H1 (cell line): ENCODE measurements at regions not wholly inside any gene's neighbourhood (a gene's known extent, or its start where the extent isn't known, plus 50 kb on each side); places are given as distances from the start of the nearest gene placed in this dataset.

ENCODE experiments used
- CTCF ChIA-PET: fragments of 300-600 bp; sonication (Branson Sonifier 250); formaldehyde crosslinking; loops from one replicate; lab custom pipeline; 2021; ENCODE audit not compliant: partially characterized antibody; lab: Charles Lee
- POLR2A ChIA-PET: fragments of 300-600 bp; sonication (Branson Sonifier 250); formaldehyde crosslinking; loops from one replicate; lab custom pipeline; 2021; ENCODE audit warnings: inconsistent platforms; ENCODE audit not compliant: partially characterized antibody; lab: Charles Lee
- DNase-seq, 2 experiments: peaks; one replicate each; pipeline versions ENCODE4 v3.0.0 to v3.0.0-alpha.2; 2010 to 2022; ENCODE audit warnings: low spot score in 2 of 2, low read depth in 1 of 2, mixed read lengths in 1 of 2
- FAIRE-seq: peaks from 2 replicates; lab custom pipeline; 2011; peaks lifted over from hg19 to GRCh38; lab: Jason Lieb, UNC
- H2AFZ ChIP-seq: 2 replicates; pipeline ENCODE4 v1.8.1; 2012; ENCODE audit warnings: low read length, inconsistent platforms
- H2AK5ac ChIP-seq: 2 replicates; pipeline ENCODE4 v1.6.1; 2013; ENCODE audit warnings: low read depth, low read length
- H2BK120ac ChIP-seq: replicated peaks from 2 replicates; pipeline ENCODE3; 2013; ENCODE audit warnings: low read depth, low read length, inconsistent platforms
- H2BK12ac ChIP-seq: 2 replicates; pipeline ENCODE4 v1.6.1; 2013; ENCODE audit warnings: low read depth, low read length
- H2BK15ac ChIP-seq: 2 replicates; pipeline ENCODE4 v1.6.1; 2013; ENCODE audit warnings: low read length
- H2BK20ac ChIP-seq: 2 replicates; pipeline ENCODE4 v1.6.1; 2013; ENCODE audit warnings: low read length
- H2BK5ac ChIP-seq: 2 replicates; pipeline ENCODE4 v1.6.1; 2013; ENCODE audit warnings: low read depth, low read length
- H3K14ac ChIP-seq: 2 replicates; pipeline ENCODE4 v1.6.1; 2013; ENCODE audit warnings: inconsistent platforms; ENCODE audit not compliant: insufficient read length
- H3K18ac ChIP-seq: 2 replicates; pipeline ENCODE4 v1.6.1; 2013; ENCODE audit warnings: low read length; ENCODE audit errors: extremely low read depth
- H3K23ac ChIP-seq: 2 replicates; pipeline ENCODE4 v1.6.1; 2013; ENCODE audit warnings: inconsistent platforms; ENCODE audit not compliant: insufficient read length
- H3K23me2 ChIP-seq: 2 replicates; pipeline ENCODE4 v1.6.1; 2013; ENCODE audit warnings: low read depth, low read length
- H3K27ac ChIP-seq: 2 replicates; pipeline ENCODE4 v1.6.1; 2011; ENCODE audit warnings: low read depth, low read length, inconsistent platforms
- H3K27me3 ChIP-seq, 4 experiments: replicated peaks in 1 of 4; 1 replicate in 1 of 4; 2 replicates in 3 of 4; pipeline versions ENCODE4 v1.6.1 to v1.8.1; 2011 to 2013; ENCODE audit warnings: low read length in 3 of 4, mild to moderate bottlenecking in 3 of 4, inconsistent platforms in 2 of 4, mixed read lengths in 2 of 4, moderate library complexity in 1 of 4; ENCODE audit not compliant: control insufficient read depth in 3 of 4, insufficient read depth in 3 of 4; ENCODE audit errors: extremely low read depth in 1 of 4
- H3K36me3 ChIP-seq, 4 experiments: 2 replicates each; pipeline versions ENCODE4 v1.6.1 to v1.8.1; 2011 to 2013; ENCODE audit warnings: mild to moderate bottlenecking in 4 of 4, low read length in 3 of 4, moderate library complexity in 2 of 4, control low read depth in 1 of 4, inconsistent platforms in 1 of 4; ENCODE audit not compliant: insufficient read depth in 4 of 4, control insufficient read depth in 2 of 4
- H3K4ac ChIP-seq: replicated peaks from 2 replicates; pipeline ENCODE3; 2013; ENCODE audit warnings: low read length, low read depth, mixed read lengths, inconsistent platforms; ENCODE audit not compliant: insufficient read length
- H3K4me1 ChIP-seq, 4 experiments: replicated peaks in 1 of 4; 1 replicate in 1 of 4; 2 replicates in 3 of 4; pipeline versions ENCODE4 v1.6.1 to v1.8.1; 2011 to 2013; ENCODE audit warnings: low read length in 3 of 4, inconsistent platforms in 2 of 4, mixed read lengths in 1 of 4; ENCODE audit not compliant: insufficient read depth in 4 of 4, control insufficient read depth in 3 of 4
- H3K4me2 ChIP-seq, 2 experiments: 2 replicates each; pipeline versions ENCODE4 v1.6.1 to v1.8.1; 2011 to 2013; ENCODE audit warnings: low read depth in 2 of 2, low read length in 2 of 2, control low read depth in 1 of 2, inconsistent platforms in 1 of 2, mild to moderate bottlenecking in 1 of 2; ENCODE audit not compliant: insufficient read depth in 1 of 2
- H3K4me3 ChIP-seq, 4 experiments: fragments of 200-600, 300-600 bp in 1 of 4; sonication (generic), shearing (Covaris generic), sonication (Bioruptor Twin) in 1 of 4; 2 replicates each; pipeline versions ENCODE4 v1.5.1 to v1.8.1; 2011 to 2016; ENCODE audit warnings: low read length in 4 of 4, low read depth in 3 of 4, control low read depth in 2 of 4, inconsistent platforms in 2 of 4, mild to moderate bottlenecking in 2 of 4, mixed read lengths in 1 of 4, moderate library complexity in 1 of 4; ENCODE audit not compliant: insufficient read depth in 2 of 4; ENCODE audit errors: extremely low read depth in 1 of 4
- H3K56ac ChIP-seq: replicated peaks from 2 replicates; pipeline ENCODE3; 2013; ENCODE audit warnings: low read depth, mild to moderate bottlenecking, mixed read lengths, low read length, inconsistent platforms; ENCODE audit not compliant: insufficient read length
- H3K79me1 ChIP-seq: 2 replicates; pipeline ENCODE4 v1.6.1; 2013; ENCODE audit warnings: low read depth, low read length, control low read depth
- H3K79me2 ChIP-seq, 2 experiments: 2 replicates each; pipeline versions ENCODE4 v1.6.1 to v1.8.1; 2012 to 2013; ENCODE audit warnings: low read length in 2 of 2, mild to moderate bottlenecking in 2 of 2, inconsistent platforms in 1 of 2; ENCODE audit not compliant: insufficient read depth in 2 of 2, control insufficient read depth in 1 of 2
- H3K9ac ChIP-seq, 4 experiments: replicated peaks in 1 of 4; 1 replicate in 1 of 4; 2 replicates in 3 of 4; pipeline versions ENCODE4 v1.6.1 to v1.8.1; 2011 to 2013; ENCODE audit warnings: low read depth in 3 of 4, low read length in 3 of 4, control low read depth in 2 of 4, mild to moderate bottlenecking in 2 of 4, moderate library complexity in 2 of 4, inconsistent platforms in 1 of 4; ENCODE audit errors: extremely low read depth in 1 of 4
- H3K9me3 ChIP-seq, 2 experiments: 2 replicates each; pipeline versions ENCODE4 v1.6.1 to v1.8.1; 2012 to 2013; ENCODE audit warnings: mild to moderate bottlenecking in 2 of 2, moderate library complexity in 2 of 2, control low read depth in 1 of 2, inconsistent platforms in 1 of 2, low read depth in 1 of 2, low read length in 1 of 2, mixed read lengths in 1 of 2; ENCODE audit not compliant: insufficient read depth in 2 of 2
- H4K20me1 ChIP-seq, 2 experiments: replicated peaks in 1 of 2; 2 replicates each; pipeline versions ENCODE3 to v1.8.1; 2011 to 2013; ENCODE audit warnings: inconsistent platforms in 2 of 2, low read length in 2 of 2, mild to moderate bottlenecking in 1 of 2; ENCODE audit not compliant: insufficient read depth in 2 of 2, control insufficient read depth in 1 of 2
- H4K5ac ChIP-seq: 2 replicates; pipeline ENCODE4 v1.6.1; 2013; ENCODE audit warnings: low read length, low read depth, mixed read lengths, inconsistent platforms; ENCODE audit not compliant: insufficient read length
- H4K8ac ChIP-seq: 2 replicates; pipeline ENCODE4 v1.8.0; 2013; ENCODE audit warnings: mild to moderate bottlenecking, moderate library complexity, low read length, inconsistent platforms; ENCODE audit not compliant: insufficient read depth; ENCODE audit errors: extremely low read depth
- H4K91ac ChIP-seq: replicated peaks from 2 replicates; pipeline ENCODE3; 2013; ENCODE audit warnings: low read length, mixed read lengths, inconsistent platforms; ENCODE audit not compliant: insufficient read length
- FOSL1 ChIP-seq: IDR thresholded peaks from 2 replicates; pipeline ENCODE4 v1.6.1; 2011; ENCODE audit warnings: mild to moderate bottlenecking, low read depth, low read length, moderate library complexity; ENCODE audit not compliant: insufficient read depth
- HDAC2 ChIP-seq, 2 experiments: fragments of 300-600 bp in 1 of 2; sonication (generic) in 1 of 2; IDR thresholded peaks; 2 replicates each; pipeline ENCODE4 v1.6.1; 2011 to 2012; ENCODE audit warnings: low read depth in 2 of 2, low read length in 2 of 2, mild to moderate bottlenecking in 2 of 2, moderate library complexity in 2 of 2, borderline replicate concordance in 1 of 2, inconsistent platforms in 1 of 2
- KDM4A ChIP-seq: IDR thresholded peaks from one replicate; pipeline ENCODE4 v1.7.1; 2012; ENCODE audit warnings: low read depth, mild to moderate bottlenecking, moderate library complexity, low read length, inconsistent platforms; ENCODE audit not compliant: severe bottlenecking
- SIX5 ChIP-seq: IDR thresholded peaks from 2 replicates; pipeline ENCODE4 v1.6.1; 2011; ENCODE audit warnings: mild to moderate bottlenecking, low read depth, low read length
- whole genome bisulfite sequencing, 2 experiments: shearing (Covaris generic) in 1 of 2; methylation state at CpG; one replicate each; pipeline versions ENCODE4 v1.1.6 to v1.1.7; 2013 to 2015; ENCODE audit warnings: low lambda C conversion rate in 2 of 2, mixed read lengths in 2 of 2, inconsistent platforms in 1 of 2, low coverage in 1 of 2, missing lambda C conversion rate in 1 of 2; ENCODE audit not compliant: insufficient replicate concordance in 2 of 2, insufficient coverage in 1 of 2, insufficient read length in 1 of 2; ENCODE audit errors: extremely low coverage in 1 of 2, missing lambda C conversion rate in 1 of 2; 5-methylcytosine and 5-hydroxymethylcytosine counted together

DNA sequence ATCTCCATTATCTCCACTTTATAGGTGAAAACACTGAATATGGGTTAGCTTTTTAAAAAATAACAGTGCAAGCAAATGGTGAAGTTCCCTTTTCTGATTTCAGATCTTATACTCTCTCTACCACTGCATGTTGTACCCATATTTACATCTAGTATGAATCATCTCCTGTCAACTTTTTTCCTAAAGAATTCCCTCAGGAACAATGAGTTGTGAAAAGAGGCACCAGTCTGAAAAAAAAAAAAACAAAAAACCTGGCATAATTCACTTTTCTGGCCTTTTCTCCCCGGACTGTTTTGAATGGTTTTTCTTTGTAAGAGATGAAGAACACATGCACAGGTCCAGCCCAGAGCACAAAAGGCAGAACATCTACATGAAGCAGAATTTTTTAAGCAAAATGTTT, 596.0 kb downstream of the COL12A1 start:
- Histone ChIP-seq H3K23me2 (no peaks in the 10 kb centered on the region; the same call in 1 of the 2 replicates), H2BK5ac (no peak overlapping the region), H4K20me1 (no peaks in the 10 kb centered on the region), H2BK20ac (no peak overlapping the region), H2BK120ac (no peak overlapping the region), H4K91ac (no peak overlapping the region), H2BK15ac (no peak overlapping the region), H3K9me3 (no peaks in the 10 kb centered on the region), H2BK12ac (no peak overlapping the region), H2AK5ac (no peak overlapping the region), H3K27me3 (no peaks in the 10 kb centered on the region), H3K79me2 (no peaks in the 10 kb centered on the region), H4K8ac (no peak overlapping the region), H3K36me3 (no peaks in the 10 kb centered on the region), H2AFZ (no peak overlapping the region), H3K9ac (no peak overlapping the region), H4K5ac (no peak overlapping the region), H3K4me1 (no peaks in the 10 kb centered on the region), H3K14ac (no peak overlapping the region), H3K27ac (no peak overlapping the region), H3K56ac (no peak overlapping the region), H3K79me1 (no peaks in the 10 kb centered on the region), H3K4me2 (no peak overlapping the region), H3K18ac (no peak overlapping the region), H3K4me3 (no peak overlapping the region), H3K23ac (no peak overlapping the region), H3K4ac (no peak overlapping the region)
- 87% methylated on average over 1 of the region's 1 CpG; no CpG with 5 or more reads in 1 of the 2 experiments for WGBS, 2 experiments
- ChIA-PET POLR2A (interaction anchor here (0.6 kb wide), 1 partner anchor 763 kb away, joined by 3 read pairs; no protein-coding TSS in a partner anchor), CTCF (interaction anchor here (1.3 kb wide), 1 partner anchor 36 kb away, joined by 5 read pairs; no protein-coding TSS in a partner anchor)
- no peak for FAIRE-seq
- DNase-seq, result no peak
- TF ChIP-seq SIX5 (no peak), FOSL1 (no peak), HDAC2 (IDR thresholded peaks at IDR 0.05; ENCODE audit: borderline replicate concordance in 1 of 2, low read depth in 2 of 2, low read length in 2 of 2) (no peak), KDM4A (no peak)
